PC-9 (cell line): ENCODE measurements at regions not wholly inside any gene's neighbourhood (a gene's known extent, or its start where the extent isn't known, plus 50 kb on each side); places are given as distances from the start of the nearest gene placed in this dataset.
"Not testable (repeated sequence)": the region's sequence is repeated elsewhere in the genome, so short reads cannot be mapped to it uniquely, and the experiment has no call there.

Experiments used
- BruUV-seq: library from RNA; stranded (reverse); fragments of 400-500 nt; replicated peaks from 2 replicates; lab custom pipeline; 2021; lab: Mats Ljungman, UMichigan
- CTCF ChIA-PET: fragments of 300-600 bp; sonication (Branson Sonifier 250); formaldehyde crosslinking; loops from one replicate; lab custom pipeline; 2022; ENCODE audit warnings: antibody characterized with exemption; lab: Charles Lee
- POLR2A ChIA-PET: fragments of 300-600 bp; sonication (Branson Sonifier 250); formaldehyde crosslinking; loops from one replicate; lab custom pipeline; 2022; ENCODE audit warnings: antibody characterized with exemption; ENCODE audit not compliant: unreplicated experiment; lab: Charles Lee
- DNase-seq, 2 experiments: peaks; one replicate each; pipeline versions ENCODE4 v3.0.0 to v3.0.0-alpha.2; 2015 to 2022; ENCODE audit warnings: mixed read lengths in 1 of 2
- H2AFZ ChIP-seq: fragments of 200-600 bp; sonication (generic); 2 replicates; pipeline ENCODE4 v1.8.1; 2017; ENCODE audit warnings: antibody characterized with exemption
- H3F3A ChIP-seq: fragments of 200-600 bp; sonication (generic); 2 replicates; pipeline ENCODE4 v1.8.1; 2017; ENCODE audit warnings: antibody characterized with exemption, mild to moderate bottlenecking, low read depth; ENCODE audit not compliant: insufficient read depth
- H3K27ac ChIP-seq: fragments of 200-600 bp; sonication (generic); 2 replicates; pipeline ENCODE4 v1.6.1; 2016; ENCODE audit warnings: mixed run types
- H3K27me3 ChIP-seq: fragments of 200-600 bp; sonication (generic); 2 replicates; pipeline ENCODE4 v1.6.1; 2016; ENCODE audit warnings: low read depth, mixed run types; ENCODE audit not compliant: insufficient read depth
- H3K36me3 ChIP-seq: fragments of 200-600 bp; sonication (generic); 2 replicates; pipeline ENCODE4 v1.6.1; 2016; ENCODE audit warnings: low read depth, mixed run types
- H3K4me1 ChIP-seq: fragments of 200-600 bp; sonication (generic); replicated peaks from 2 replicates; pipeline ENCODE4 v1.6.1; 2016; ENCODE audit warnings: mixed run types; ENCODE audit not compliant: insufficient read depth
- H3K4me2 ChIP-seq: fragments of 200-600 bp; sonication (generic); 2 replicates; pipeline ENCODE4 v1.6.1; 2017; ENCODE audit warnings: mixed run types
- H3K4me3 ChIP-seq: fragments of 200-600 bp; sonication (generic); 2 replicates; pipeline ENCODE4 v1.6.1; 2016; ENCODE audit warnings: mixed run types
- H3K79me2 ChIP-seq: fragments of 200-600 bp; sonication (generic); 2 replicates; pipeline ENCODE4 v1.6.1; 2017; ENCODE audit warnings: low read depth, mixed run types
- H3K9me2 ChIP-seq: fragments of 200-600 bp; sonication (generic); 2 replicates; pipeline ENCODE4 v1.8.1; 2017; ENCODE audit warnings: mild to moderate bottlenecking; ENCODE audit not compliant: insufficient read depth
- H3K9me3 ChIP-seq: fragments of 200-600 bp; sonication (generic); 2 replicates; pipeline ENCODE4 v1.8.1; 2016; ENCODE audit warnings: low read depth; ENCODE audit not compliant: insufficient read depth
- H4K20me1 ChIP-seq: fragments of 200-600 bp; sonication (generic); 2 replicates; pipeline ENCODE4 v1.8.1; 2017; ENCODE audit not compliant: insufficient read depth
- intact Hi-C: fragments of 100-400 bp; cut with micrococcal nuclease; formaldehyde crosslinking; loops from one replicate; pipeline ENCODE4 v1.10.0; 2022; ENCODE audit not compliant: unreplicated experiment

- H3K27me3 ChIP-seq, H3K79me2 ChIP-seq, H3K9me3 ChIP-seq, CTCF ChIA-PET, H2AFZ ChIP-seq, DNase-seq, BruUV-seq, H4K20me1 ChIP-seq, H3K4me2 ChIP-seq, H3K4me3 ChIP-seq, H3K36me3 ChIP-seq, H3F3A ChIP-seq, POLR2A ChIA-PET, H3K4me1 ChIP-seq, H3K9me2 ChIP-seq, intact Hi-C loops, H3K27ac ChIP-seq: not testable (repeated sequence)
Measured at GRCh38 chr9:40097992-40098391, 742.5 kb downstream of the SPATA31A1 start.

- CTCF ChIA-PET, H3K9me2 ChIP-seq, H3K36me3 ChIP-seq, H3K27ac ChIP-seq, H3K9me3 ChIP-seq, intact Hi-C loops, BruUV-seq, POLR2A ChIA-PET, H3K79me2 ChIP-seq, H3K27me3 ChIP-seq, H4K20me1 ChIP-seq, H3F3A ChIP-seq, H3K4me1 ChIP-seq: not testable (repeated sequence)
- H3K4me2 ChIP-seq, result peak overlapping the region; percentile 40; the same call in 1 of the 2 replicates
- peak in 1 of 2 experiments; percentile 25 for DNase-seq
- peak overlapping the region; percentile 51; the same call in 1 of the 2 replicates for H3K4me3 ChIP-seq
- H2AFZ ChIP-seq, result 0 out of 2 replicates have a peak overlapping the region, but pooled peaks have one; percentile 67
Measured at GRCh38 chr9:40106003-40106782, 750.7 kb downstream of the SPATA31A1 start.

GRCh38 chr9:40106783-40107248, 751.3 kb downstream of the SPATA31A1 start:
- CTCF ChIA-PET, H3K27ac ChIP-seq, H3K4me2 ChIP-seq, H3K36me3 ChIP-seq, H3K9me2 ChIP-seq, DNase-seq, H4K20me1 ChIP-seq, H3K9me3 ChIP-seq, POLR2A ChIA-PET, H3K79me2 ChIP-seq, H3K4me3 ChIP-seq, H2AFZ ChIP-seq, H3K27me3 ChIP-seq, H3F3A ChIP-seq, intact Hi-C loops, H3K4me1 ChIP-seq: not testable (repeated sequence)
- BruUV-seq, result TSS peak; percentile 56

GRCh38 chr9:40107251-40107650, 751.8 kb downstream of the SPATA31A1 start:
- CTCF ChIA-PET, H3K27me3 ChIP-seq, H3K4me2 ChIP-seq, H3K27ac ChIP-seq, POLR2A ChIA-PET, H3K4me3 ChIP-seq, DNase-seq, H2AFZ ChIP-seq, H3K79me2 ChIP-seq, H3F3A ChIP-seq, H3K9me2 ChIP-seq, H3K36me3 ChIP-seq, H4K20me1 ChIP-seq, H3K4me1 ChIP-seq, H3K9me3 ChIP-seq, BruUV-seq, intact Hi-C loops: not testable (repeated sequence)

GRCh38 chr9:40108465-40108864, 753.0 kb downstream of the SPATA31A1 start:
- POLR2A ChIA-PET, CTCF ChIA-PET, H3K27me3 ChIP-seq, H2AFZ ChIP-seq, BruUV-seq, intact Hi-C loops, DNase-seq, H3K4me2 ChIP-seq, H3K9me2 ChIP-seq, H3K4me1 ChIP-seq, H4K20me1 ChIP-seq, H3K27ac ChIP-seq, H3K9me3 ChIP-seq, H3F3A ChIP-seq, H3K36me3 ChIP-seq, H3K79me2 ChIP-seq, H3K4me3 ChIP-seq: not testable (repeated sequence)

GRCh38 chr9:40110751-40111150, 755.3 kb downstream of the SPATA31A1 start:
- H3K4me3 ChIP-seq, DNase-seq, H3K9me3 ChIP-seq, H4K20me1 ChIP-seq, CTCF ChIA-PET, H3K36me3 ChIP-seq, intact Hi-C loops, H3F3A ChIP-seq, H3K27ac ChIP-seq, POLR2A ChIA-PET, H3K4me2 ChIP-seq, BruUV-seq, H3K9me2 ChIP-seq, H3K27me3 ChIP-seq, H3K4me1 ChIP-seq, H3K79me2 ChIP-seq, H2AFZ ChIP-seq: not testable (repeated sequence)

DNA sequence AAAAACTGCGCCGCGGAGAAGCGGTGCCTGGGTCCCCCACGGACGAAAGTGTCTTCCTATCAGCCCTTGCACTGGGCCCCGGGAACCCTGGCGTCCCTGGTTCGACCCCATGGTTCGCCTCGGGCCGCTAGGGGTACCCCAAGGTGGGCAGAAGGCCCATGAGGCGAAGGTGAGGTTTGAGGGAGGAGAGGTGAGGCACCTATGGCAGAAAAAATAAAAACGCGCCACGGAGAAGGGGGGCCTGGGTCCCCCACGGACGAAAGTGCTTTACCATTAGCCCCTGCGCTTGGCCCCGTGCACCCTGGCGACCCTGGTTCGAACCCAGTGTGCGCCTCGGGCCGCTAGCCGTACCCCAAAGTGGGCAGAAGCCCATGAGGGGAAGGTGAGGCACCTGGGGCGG, 756.1 kb downstream of the SPATA31A1 start:
- intact Hi-C loops, CTCF ChIA-PET, BruUV-seq: not testable (repeated sequence)

More for the DNA sequence above, 756.1 kb downstream of the SPATA31A1 start:
- H3K4me1 ChIP-seq, H3K79me2 ChIP-seq, H3K27me3 ChIP-seq, H3F3A ChIP-seq, H3K9me2 ChIP-seq, H3K27ac ChIP-seq, H3K36me3 ChIP-seq, H3K4me3 ChIP-seq, H4K20me1 ChIP-seq, POLR2A ChIA-PET, DNase-seq, H3K4me2 ChIP-seq, H2AFZ ChIP-seq, H3K9me3 ChIP-seq: not testable (repeated sequence)
